ENCODE measurements at regions not wholly inside any gene's neighbourhood (a gene's known extent, or its start where the extent isn't known, plus 50 kb on each side); places are given as distances from the start of the nearest gene placed in this dataset.

DNA sequence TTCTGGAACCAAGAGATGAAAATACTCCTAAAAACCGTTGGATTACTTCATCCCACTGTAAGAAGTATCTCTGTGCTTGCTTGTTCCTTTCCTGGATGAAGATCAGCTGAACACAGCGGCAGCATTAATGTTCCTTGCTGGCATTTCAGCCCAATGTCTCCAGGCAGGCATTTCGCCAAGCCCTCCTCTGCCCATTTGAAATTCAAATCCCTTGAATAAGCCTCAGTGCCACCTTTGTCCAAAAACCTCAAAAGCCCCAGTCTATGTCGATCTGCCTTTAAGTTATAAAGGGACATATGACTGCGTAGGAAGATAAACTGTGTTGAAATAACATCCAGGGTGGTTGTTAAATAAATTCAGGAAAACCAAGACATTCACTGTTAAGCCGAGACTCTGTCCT lies 156.8 kb upstream of the PDZRN3 start:
- no peak for DNase-seq
- H3K4me1 ChIP-seq: no peaks in the 10 kb centered on the region
- no peaks in the 10 kb centered on the region for H3K36me3 ChIP-seq
- H3K27me3 ChIP-seq: no peaks in the 10 kb centered on the region
- H3K4me3 ChIP-seq: no peak overlapping the region
- intact Hi-C loops (cut with DNase I; ENCODE audit: low total_unique reads): no loop called here
- no peak overlapping the region for H3K27ac ChIP-seq
- TF ChIP-seq, protein P1, sequence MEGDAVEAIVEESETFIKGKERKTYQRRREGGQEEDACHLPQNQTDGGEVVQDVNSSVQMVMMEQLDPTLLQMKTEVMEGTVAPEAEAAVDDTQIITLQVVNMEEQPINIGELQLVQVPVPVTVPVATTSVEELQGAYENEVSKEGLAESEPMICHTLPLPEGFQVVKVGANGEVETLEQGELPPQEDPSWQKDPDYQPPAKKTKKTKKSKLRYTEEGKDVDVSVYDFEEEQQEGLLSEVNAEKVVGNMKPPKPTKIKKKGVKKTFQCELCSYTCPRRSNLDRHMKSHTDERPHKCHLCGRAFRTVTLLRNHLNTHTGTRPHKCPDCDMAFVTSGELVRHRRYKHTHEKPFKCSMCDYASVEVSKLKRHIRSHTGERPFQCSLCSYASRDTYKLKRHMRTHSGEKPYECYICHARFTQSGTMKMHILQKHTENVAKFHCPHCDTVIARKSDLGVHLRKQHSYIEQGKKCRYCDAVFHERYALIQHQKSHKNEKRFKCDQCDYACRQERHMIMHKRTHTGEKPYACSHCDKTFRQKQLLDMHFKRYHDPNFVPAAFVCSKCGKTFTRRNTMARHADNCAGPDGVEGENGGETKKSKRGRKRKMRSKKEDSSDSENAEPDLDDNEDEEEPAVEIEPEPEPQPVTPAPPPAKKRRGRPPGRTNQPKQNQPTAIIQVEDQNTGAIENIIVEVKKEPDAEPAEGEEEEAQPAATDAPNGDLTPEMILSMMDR (IDR thresholded peaks at IDR 0.05): no peak
- TF ChIP-seq POLR2A (IDR thresholded peaks at IDR 0.05) (no peak), POLR2AphosphoS5 (IDR thresholded peaks at IDR 0.05) (no peak), EP300 (IDR thresholded peaks at IDR 0.05) (no peak)
- WGBS, 5 donors: 67 to 82% (median 72%) methylated on average over 6 of the region's 6 CpGs
- H3K9me3 ChIP-seq: no peaks in the 10 kb centered on the region

DNA sequence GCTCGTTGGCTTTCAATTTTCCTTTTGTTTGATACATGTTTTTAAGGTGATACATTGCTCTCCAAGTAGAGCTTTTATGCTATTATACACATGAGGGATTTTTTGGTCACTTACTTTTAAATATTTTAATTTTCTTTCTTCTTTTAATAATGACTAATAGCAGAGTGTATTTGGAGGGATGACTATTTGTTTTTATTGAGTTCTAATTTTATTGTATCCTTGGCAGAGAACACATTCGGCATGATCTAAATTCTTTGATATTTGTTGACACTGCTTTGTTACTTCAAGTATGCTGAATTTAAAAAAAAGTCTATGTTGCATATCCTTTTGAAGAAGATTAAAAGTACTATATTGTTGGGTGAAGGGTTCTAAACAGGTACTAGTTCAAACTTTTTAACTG lies 149.9 kb upstream of the PDZRN3 start:
- WGBS, 5 donors: 36 to 49% (median 44%) methylated on average over 2 of the region's 2 CpGs
- Histone ChIP-seq H3K27me3 (no peaks in the 10 kb centered on the region), H3K9me3 (peaks cover 0 to 6% (median 0%) of the 10 kb centered on the region in 4 donors), H3K4me1 (no peaks in the 10 kb centered on the region), H3K4me3 (no peak overlapping the region), H3K27ac (no peak overlapping the region), H3K36me3 (no peaks in the 10 kb centered on the region)
- intact Hi-C loops (cut with DNase I; ENCODE audit: low total_unique reads): no loop called here
- no peak for TF ChIP-seq POLR2A (IDR thresholded peaks at IDR 0.05)
- TF ChIP-seq, protein P1 (IDR thresholded peaks at IDR 0.05): no peak
- no peak for TF ChIP-seq EP300 (IDR thresholded peaks at IDR 0.05)
- TF ChIP-seq POLR2AphosphoS5 (IDR thresholded peaks at IDR 0.05): no peak
- DNase-seq: no peak

DNA sequence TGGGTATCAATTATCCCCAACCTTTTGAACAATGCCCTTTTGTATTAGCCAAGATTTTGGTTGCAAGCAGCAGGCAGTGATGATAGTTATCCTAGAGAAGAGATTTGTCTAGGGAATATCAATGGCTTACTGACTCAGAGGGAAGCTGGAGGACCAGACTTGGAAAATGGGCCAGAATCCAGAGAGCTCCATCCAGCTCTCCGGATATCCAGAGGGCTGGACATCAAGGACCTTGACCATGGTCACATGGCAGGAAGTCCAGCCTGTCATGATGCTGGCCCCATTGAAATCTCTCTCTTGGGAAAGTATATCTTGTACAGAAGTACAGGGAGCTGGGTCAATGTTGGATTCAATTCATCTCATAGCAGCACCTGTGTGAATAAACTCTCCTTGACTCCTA lies 148.5 kb upstream of the PDZRN3 start:
- Histone ChIP-seq H3K4me1 (no peaks in the 10 kb centered on the region), H3K27me3 (no peaks in the 10 kb centered on the region), H3K27ac (no peak overlapping the region), H3K36me3 (no peaks in the 10 kb centered on the region), H3K9me3 (peaks cover 0 to 6% (median 0%) of the 10 kb centered on the region in 4 donors), H3K4me3 (no peak overlapping the region)
- TF ChIP-seq EP300 (IDR thresholded peaks at IDR 0.05) (no peak), POLR2A (IDR thresholded peaks at IDR 0.05) (no peak), POLR2AphosphoS5 (IDR thresholded peaks at IDR 0.05) (no peak)
- TF ChIP-seq, protein P1 (IDR thresholded peaks at IDR 0.05): no peak
- 20 to 85% (median 75%) methylated on average over 1 of the region's 1 CpG for whole genome bisulfite sequencing, 5 donors
- intact Hi-C loops (cut with DNase I; ENCODE audit: low total_unique reads): no loop called here
- DNase-seq: peak in 1 of 2 donors; percentile 38

DNA sequence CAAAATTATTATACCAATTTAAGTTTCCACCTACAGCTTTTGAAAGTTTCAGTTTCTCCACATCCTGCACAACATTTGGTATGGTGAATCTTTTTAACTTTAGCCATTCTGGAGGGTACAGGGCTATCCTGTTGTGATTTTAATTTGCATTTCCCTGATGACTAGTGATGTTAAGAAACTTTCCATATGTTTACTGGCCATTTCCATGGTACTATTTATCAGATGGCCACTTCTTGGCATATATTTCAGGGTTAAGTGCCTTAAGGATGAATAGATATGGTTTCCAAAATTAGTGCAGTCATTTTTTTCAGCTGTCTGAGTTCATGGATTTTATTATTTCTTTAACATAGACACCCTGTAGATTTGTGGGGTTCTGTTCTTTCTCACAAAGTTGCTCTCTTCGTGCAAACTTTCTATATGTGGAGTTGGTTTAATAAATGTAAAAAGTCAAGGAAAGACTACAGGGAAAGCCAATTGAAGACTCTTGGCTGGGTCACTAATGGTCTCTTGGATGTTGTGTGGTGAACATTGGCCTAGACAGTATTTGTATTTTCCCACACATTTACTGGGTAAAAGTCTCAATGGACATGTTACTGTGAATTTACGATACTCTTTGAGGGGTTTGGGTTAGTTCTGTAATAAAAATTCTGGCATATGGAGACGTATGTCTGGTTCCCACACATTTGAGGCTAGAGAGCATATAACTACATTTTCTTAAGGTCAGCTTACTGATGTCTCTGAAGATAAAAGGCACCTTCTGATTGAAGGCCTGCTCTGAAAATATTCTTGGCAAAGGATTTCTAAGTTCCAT lies 147.5 kb upstream of the PDZRN3 start:
- peaks cover 0 to 6% (median 0%) of the 10 kb centered on the region in 4 donors for H3K9me3 ChIP-seq
- no peaks in the 10 kb centered on the region for H3K27me3 ChIP-seq
- 72 to 87% (median 83%) methylated on average over 3 of the region's 3 CpGs for WGBS, 5 donors
- H3K27ac ChIP-seq: no peak overlapping the region
- peak in 1 of 2 donors; percentile 50 for DNase-seq
- no peak overlapping the region for H3K4me3 ChIP-seq
- no peaks in the 10 kb centered on the region for H3K36me3 ChIP-seq
- H3K4me1 ChIP-seq: peaks cover 0 to 5% (median 2%) of the 10 kb centered on the region in 4 donors
- TF ChIP-seq POLR2AphosphoS5 (IDR thresholded peaks at IDR 0.05): no peak
- TF ChIP-seq POLR2A (IDR thresholded peaks at IDR 0.05): no peak
- no peak for TF ChIP-seq EP300 (IDR thresholded peaks at IDR 0.05)
- TF ChIP-seq, protein P1 (IDR thresholded peaks at IDR 0.05): no peak
- intact Hi-C loops (cut with DNase I; ENCODE audit: low total_unique reads): no loop called here

Data from stomach (tissue), 8 donors.